GM23338 (cell line): ENCODE measurements at regions not wholly inside any gene's neighbourhood (a gene's known extent, or its start where the extent isn't known, plus 50 kb on each side); places are given as distances from the start of the nearest gene placed in this dataset.

Experiments used
- ATAC-seq: fragments of 200-7000 bp; cut with Tn5 transposase; 3 replicates; pipeline ENCODE4 v1.9.1; 2020
- DNase-seq: peaks from one replicate; pipeline ENCODE4 v3.0.0-alpha.2; 2015; ENCODE audit warnings: low spot score
- H2AFZ ChIP-seq: fragments of 200-600 bp; sonication (generic); 2 replicates; pipeline ENCODE4 v1.8.0; 2016; ENCODE audit warnings: antibody characterized with exemption, mild to moderate bottlenecking, moderate library complexity
- H3F3A ChIP-seq: fragments of 200-600 bp; sonication (generic); replicated peaks from 2 replicates; pipeline ENCODE4 v1.8.0; 2017; ENCODE audit warnings: antibody characterized with exemption, mixed run types, low read depth
- H3K27ac ChIP-seq: fragments of 200-600 bp; sonication (generic); 2 replicates; pipeline ENCODE4 v1.6.1; 2016; ENCODE audit warnings: low read depth
- H3K27me3 ChIP-seq: fragments of 200-600 bp; sonication (generic); 2 replicates; pipeline ENCODE4 v1.8.0; 2016; ENCODE audit warnings: mild to moderate bottlenecking, mixed run types, moderate library complexity; ENCODE audit not compliant: insufficient read depth
- H3K36me3 ChIP-seq: fragments of 200-600 bp; sonication (generic); 2 replicates; pipeline ENCODE4 v1.8.0; 2016; ENCODE audit warnings: mild to moderate bottlenecking; ENCODE audit not compliant: insufficient read depth
- H3K4me1 ChIP-seq: fragments of 200-600 bp; sonication (generic); 2 replicates; pipeline ENCODE4 v1.8.0; 2016; ENCODE audit warnings: mild to moderate bottlenecking, moderate library complexity; ENCODE audit not compliant: insufficient read depth
- H3K4me2 ChIP-seq: fragments of 200-600 bp; sonication (generic); 2 replicates; pipeline ENCODE4 v1.7.1; 2017; ENCODE audit warnings: mixed run types
- H3K4me3 ChIP-seq: fragments of 200-600 bp; sonication (generic); 2 replicates; pipeline ENCODE4 v1.6.1; 2016; ENCODE audit warnings: mixed run types
- H3K79me2 ChIP-seq: fragments of 200-600 bp; sonication (generic); replicated peaks from 2 replicates; pipeline ENCODE4 v1.8.0; 2017; ENCODE audit warnings: mild to moderate bottlenecking; ENCODE audit not compliant: insufficient read depth
- H3K9me2 ChIP-seq: fragments of 200-600 bp; sonication (generic); 2 replicates; pipeline ENCODE4 v1.8.0; 2017; ENCODE audit not compliant: insufficient read depth
- H4K20me1 ChIP-seq: fragments of 200-600 bp; sonication (generic); replicated peaks from 2 replicates; pipeline ENCODE4 v1.8.0; 2017; ENCODE audit warnings: mild to moderate bottlenecking; ENCODE audit not compliant: insufficient read depth
- H3K27ac Mint-ChIP-seq: 2 replicates; pipeline ENCODE4 v1.8.0; 2020; ENCODE audit warnings: inconsistent platforms, mild to moderate bottlenecking, moderate library complexity, mixed read lengths
- H3K27me3 Mint-ChIP-seq: 3 replicates; pipeline ENCODE4 v1.8.0; 2022; ENCODE audit warnings: low read depth, mild to moderate bottlenecking, moderate library complexity, mixed read lengths, inconsistent platforms; ENCODE audit not compliant: insufficient read depth, poor library complexity
- H3K36me3 Mint-ChIP-seq: 3 replicates; pipeline ENCODE4 v1.8.0; 2021; ENCODE audit warnings: low read depth, mild to moderate bottlenecking, inconsistent platforms, moderate library complexity, mixed read lengths
- H3K4me1 Mint-ChIP-seq: 3 replicates; pipeline ENCODE4 v1.8.0; 2020; ENCODE audit warnings: mild to moderate bottlenecking, inconsistent platforms, mixed read lengths
- H3K4me3 Mint-ChIP-seq: 3 replicates; pipeline ENCODE4 v1.8.0; 2021; ENCODE audit warnings: moderate library complexity, mild to moderate bottlenecking, inconsistent platforms, mixed read lengths
- H3K9me3 Mint-ChIP-seq: 3 replicates; pipeline ENCODE4 v1.8.0; 2020; ENCODE audit warnings: moderate library complexity, mild to moderate bottlenecking, inconsistent platforms, mixed read lengths
- CREB1 ChIP-seq: fragments of 250-450 bp; sonication (Bioruptor Pico); IDR thresholded peaks from 2 replicates; pipeline ENCODE4 v1.5.0; 2020; ENCODE audit warnings: low read depth, mild to moderate bottlenecking, moderate library complexity
- CTCF ChIP-seq, 2 experiments: fragments of 200-600 bp in 1 of 2; sonication (generic) in 1 of 2; conservative IDR thresholded peaks; 2 replicates each; pipeline versions ENCODE4 v1.5.1 to v1.6.1; 2016 to 2017; ENCODE audit warnings: antibody characterized with exemption in 2 of 2, low read depth in 2 of 2, mild to moderate bottlenecking in 2 of 2, moderate library complexity in 1 of 2
- ETS1 ChIP-seq: IDR thresholded peaks from 2 replicates; pipeline ENCODE4 v1.6.1; 2016; ENCODE audit warnings: antibody characterized with exemption
- EZH2 ChIP-seq: fragments of 200-600 bp; sonication (generic); IDR thresholded peaks from one replicate; pipeline ENCODE4 v1.8.0; 2017; ENCODE audit warnings: antibody characterized with exemption, mild to moderate bottlenecking, low read depth; ENCODE audit not compliant: unreplicated experiment
- EZH2phosphoT487 ChIP-seq: fragments of 200-600 bp; sonication (generic); IDR thresholded peaks from one replicate; pipeline ENCODE4 v1.8.1; 2018; ENCODE audit warnings: antibody characterized with exemption; ENCODE audit not compliant: unreplicated experiment
- JUNB ChIP-seq: IDR thresholded peaks from one replicate; pipeline ENCODE4 v1.6.1; 2016; ENCODE audit warnings: antibody characterized with exemption; ENCODE audit not compliant: unreplicated experiment
- NANOG ChIP-seq: IDR thresholded peaks from 2 replicates; pipeline ENCODE4 v1.6.1; 2016; ENCODE audit warnings: antibody characterized with exemption, borderline replicate concordance
- POLR2AphosphoS5 ChIP-seq: IDR thresholded peaks from 2 replicates; pipeline ENCODE4 v1.6.1; 2016; ENCODE audit warnings: antibody characterized with exemption, low read depth
- REST ChIP-seq: IDR thresholded peaks from one replicate; pipeline ENCODE4 v1.6.1; 2018; ENCODE audit warnings: antibody characterized with exemption; ENCODE audit not compliant: unreplicated experiment
- STAT1 ChIP-seq: IDR thresholded peaks from one replicate; pipeline ENCODE4 v1.6.1; 2016; ENCODE audit warnings: antibody characterized with exemption; ENCODE audit not compliant: unreplicated experiment
- ZNF114 ChIP-seq: fragments of 250-450 bp; sonication (Bioruptor Pico); IDR thresholded peaks from 2 replicates; pipeline ENCODE4 v1.5.0; 2020; ENCODE audit warnings: mild to moderate bottlenecking, moderate library complexity
- ZNF331 ChIP-seq: fragments of 250-450 bp; sonication (Bioruptor Pico); IDR thresholded peaks from 2 replicates; pipeline ENCODE4 v1.5.0; 2020; ENCODE audit warnings: low read depth, mild to moderate bottlenecking, moderate library complexity
- ZNF462 ChIP-seq: fragments of 250-450 bp; sonication (Bioruptor Pico); IDR thresholded peaks from 2 replicates; pipeline ENCODE4 v1.5.0; 2020; ENCODE audit warnings: mild to moderate bottlenecking, moderate library complexity

GRCh38 chr13:107712145-107712860 is 503.0 kb downstream of the LIG4 start:
- H3K4me2 ChIP-seq, result no peak overlapping the region; the same call in 1 of the 2 replicates

More at GRCh38 chr13:107712145-107712860, 503.0 kb downstream of the LIG4 start:
- Histone ChIP-seq H3K4me3 (no peak overlapping the region), H3K36me3 (no peaks in the 10 kb centered on the region), H3K79me2 (no peaks in the 10 kb centered on the region), H3K9me2 (no peaks in the 10 kb centered on the region), H3F3A (no peaks in the 10 kb centered on the region), H2AFZ (no peak overlapping the region), H4K20me1 (no peaks in the 10 kb centered on the region), H3K27ac (no peak overlapping the region), H3K27me3 (no peaks in the 10 kb centered on the region), H3K4me1 (peaks cover 13% of the 10 kb centered on the region)
- peaks cover 17% of the 10 kb centered on the region for H3K4me1 Mint-ChIP-seq
- TF ChIP-seq NANOG (no peak), CREB1 (CRISPR knock-in tag) (no peak), ZNF114 (CRISPR knock-in tag) (no peak), REST (no peak), CTCF (conservative IDR thresholded peaks at IDR 0.05; ENCODE audit: low read depth in 2 of 2) (no peak), STAT1 (no peak), ZNF462 (CRISPR knock-in tag) (no peak), EZH2 (no peak), POLR2AphosphoS5 (no peak), JUNB (no peak), EZH2phosphoT487 (no peak), ETS1 (no peak), ZNF331 (CRISPR knock-in tag) (no peak)
- DNase-seq (no peak), ATAC-seq (no peak)
- peak overlapping the region; percentile 50 for H3K27ac Mint-ChIP-seq
- no peaks in the 10 kb centered on the region for H3K36me3 Mint-ChIP-seq
- H3K9me3 Mint-ChIP-seq, result no peaks in the 10 kb centered on the region
- no peaks in the 10 kb centered on the region for H3K27me3 Mint-ChIP-seq
- no peak overlapping the region for H3K4me3 Mint-ChIP-seq
